Vagina (tissue), 2 donors: ENCODE measurements at regions not wholly inside any gene's neighbourhood (a gene's known extent, or its start where the extent isn't known, plus 50 kb on each side); places are given as distances from the start of the nearest gene placed in this dataset.
"Not testable (repeated sequence)": the region's sequence is repeated elsewhere in the genome, so short reads cannot be mapped to it uniquely, and the experiment has no call there.

ENCODE experiments used
- CTCF ChIP-seq, 3 experiments: fragments of 450-650 bp in 2 of 3; fragments of 200-600 bp in 1 of 3; sonication (generic) in 1 of 3; IDR thresholded peaks; one replicate each; pipeline ENCODE4 v1.5.1; 2017 to 2019; ENCODE audit warnings: antibody characterized with exemption in 3 of 3, mild to moderate bottlenecking in 2 of 3, moderate library complexity in 2 of 3
- POLR2A ChIP-seq, 2 donors: fragments of 450-650 bp; IDR thresholded peaks; one replicate each; pipeline ENCODE4 v1.6.1; 2017; ENCODE audit warnings: antibody characterized with exemption in 2 of 2, mild to moderate bottlenecking in 2 of 2, moderate library complexity in 2 of 2

DNA sequence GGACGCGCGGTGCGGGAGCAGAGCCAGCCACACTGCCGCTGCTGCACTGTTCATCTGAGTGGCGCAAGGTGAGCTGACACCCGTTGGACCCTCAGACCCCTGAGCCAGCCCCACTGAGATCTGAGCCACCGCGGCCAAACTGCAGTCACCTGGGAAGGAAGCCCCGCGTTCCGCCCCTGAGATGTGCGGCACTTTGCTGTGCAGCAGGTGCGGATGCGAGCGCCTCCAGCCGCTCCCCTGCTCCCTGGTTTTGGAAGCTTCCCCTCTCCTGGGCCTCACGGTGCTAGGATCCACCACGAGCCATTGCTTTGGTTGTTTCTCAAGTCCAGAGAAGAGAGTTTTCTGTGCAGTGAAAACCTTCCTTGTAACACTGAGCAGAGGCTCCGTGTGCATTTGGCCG lies 254.1 kb downstream of the ADGRD1 start:
- not testable (repeated sequence) for TF ChIP-seq CTCF, POLR2A (IDR thresholded peaks at IDR 0.05)
